CD4-positive, alpha-beta T cell treated with Interleukin-4 for 1 hour (primary cell): ENCODE measurements at regions not wholly inside any gene's neighbourhood (a gene's known extent, or its start where the extent isn't known, plus 50 kb on each side); places are given as distances from the start of the nearest gene placed in this dataset.

ENCODE experiments used
- DNase-seq, 2 donors: peaks; one replicate each; pipeline ENCODE4 v3.0.0-alpha.2; 2020 to 2022

DNA sequence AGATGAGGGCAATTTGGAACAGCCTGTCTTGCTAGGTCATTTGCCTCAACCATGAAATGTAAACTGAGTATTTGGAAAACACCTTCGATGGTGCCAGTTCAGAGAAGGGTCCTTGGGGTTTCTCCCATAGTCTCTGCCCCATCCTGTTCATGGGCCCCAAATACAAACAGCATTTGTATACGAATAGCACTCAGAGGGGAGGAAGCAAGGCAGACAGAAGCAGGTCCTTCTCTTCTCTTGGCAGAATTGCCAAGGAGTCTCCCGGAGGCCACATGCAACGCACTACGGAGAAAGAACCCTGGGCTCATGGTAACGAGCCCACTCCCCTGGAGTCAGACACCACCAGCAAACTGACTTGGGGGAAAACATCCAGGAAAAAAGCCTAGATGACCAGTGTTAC, 162.1 kb downstream of the RAB11FIP2 start:
- DNase-seq, result no peak

DNA sequence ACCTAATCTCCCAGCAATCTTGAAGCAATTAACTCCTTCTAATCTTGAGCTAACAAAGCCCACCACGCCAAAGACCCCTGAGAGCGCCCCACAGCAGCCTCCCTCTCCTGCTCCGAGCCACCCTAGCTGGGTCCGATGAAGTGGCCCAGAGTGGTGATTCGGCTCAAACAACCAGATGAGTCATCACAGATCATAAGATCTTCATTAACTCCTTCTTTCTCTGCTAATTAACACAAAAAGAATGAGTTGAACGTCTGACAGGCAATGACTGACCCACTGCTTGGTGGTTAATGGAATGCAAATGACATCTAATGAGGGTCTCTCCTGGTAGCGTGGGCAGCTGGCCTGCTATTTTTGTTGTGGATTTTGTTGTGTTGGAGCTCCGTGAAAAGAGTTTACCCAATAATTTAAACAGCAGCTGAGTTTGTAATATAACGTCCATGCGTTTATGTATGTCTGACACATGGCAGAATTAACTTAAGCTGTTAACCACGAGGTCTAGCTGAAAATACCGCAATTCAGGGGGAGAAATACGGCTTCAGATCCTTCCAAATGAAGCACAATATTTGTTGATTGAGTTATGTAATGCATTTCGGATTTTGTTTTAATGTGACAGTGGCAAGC, 161.4 kb downstream of the RAB11FIP2 start:
- DNase-seq, result no peak

- no peak for DNase-seq
These were observed 160.0 kb downstream of the RAB11FIP2 start for GRCh38 chr10:117886766-117887165.

DNA sequence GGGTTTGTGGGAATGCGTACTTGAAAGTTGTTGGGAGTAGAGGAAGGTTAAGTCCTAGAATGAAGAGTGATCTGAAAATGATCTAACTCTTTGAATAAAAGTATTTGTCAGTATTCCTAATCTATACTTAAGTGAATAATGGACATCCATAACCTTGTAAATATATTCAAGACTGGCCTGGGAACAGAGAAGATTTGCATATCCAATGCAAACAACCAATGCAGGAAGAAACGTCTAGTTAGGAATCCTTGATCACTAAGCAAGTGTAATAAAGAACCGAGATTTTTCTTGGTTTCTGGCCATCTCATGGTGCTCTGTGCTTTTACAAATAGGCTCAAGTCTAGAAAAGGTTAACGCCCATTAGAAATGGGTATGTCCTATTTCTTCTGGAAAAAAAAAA, 157.1 kb downstream of the RAB11FIP2 start:
- no peak for DNase-seq

- DNase-seq, result no peak
These were observed 154.0 kb downstream of the RAB11FIP2 start for GRCh38 chr10:117892681-117893220.

GRCh38 chr10:117894339-117894738, 152.4 kb downstream of the RAB11FIP2 start:
- no peak for DNase-seq

DNA sequence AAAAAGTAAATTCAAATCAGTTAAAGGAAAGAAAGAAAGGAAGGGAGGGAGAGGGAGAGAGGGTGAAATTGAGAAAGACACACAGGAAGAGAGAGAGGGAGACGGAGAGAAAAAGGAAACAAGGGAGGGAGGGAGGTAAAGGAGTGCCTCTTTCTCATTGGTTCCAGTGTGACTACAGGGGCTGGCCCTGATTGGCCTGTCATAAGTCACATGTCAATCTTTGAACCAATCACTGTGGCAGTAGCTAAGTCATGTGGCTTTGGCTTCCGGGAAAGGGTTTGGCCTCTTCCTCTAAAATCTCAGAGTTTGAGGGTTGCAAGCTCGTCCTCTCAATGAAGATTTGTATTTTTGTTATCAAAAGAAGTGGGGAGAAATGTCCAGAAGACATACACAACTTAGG, 150.2 kb downstream of the RAB11FIP2 start:
- no peak for DNase-seq

DNA sequence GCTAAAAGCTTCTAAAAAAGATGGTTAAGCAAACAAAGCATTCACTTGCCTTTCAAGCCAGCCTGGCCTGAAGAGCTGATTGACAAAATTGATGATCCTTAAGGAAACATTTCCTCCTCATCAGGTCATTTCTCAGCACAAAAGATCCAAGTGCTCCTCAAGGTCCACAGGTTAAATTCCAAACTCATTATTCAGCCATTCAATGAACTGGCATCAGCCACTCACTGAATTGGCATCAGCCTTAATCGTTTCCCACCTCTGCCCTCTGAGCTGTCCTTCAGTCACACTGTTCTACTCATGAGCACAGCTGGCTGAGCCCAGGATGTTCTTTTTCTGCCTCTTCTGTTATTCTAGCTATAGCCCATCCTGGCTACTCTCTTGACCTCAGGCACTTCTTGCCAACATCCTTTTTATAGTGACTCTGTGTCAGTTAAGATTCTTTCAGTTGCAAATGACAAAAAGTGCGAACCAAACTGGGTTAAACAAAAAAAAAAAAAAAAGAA, 147.5 kb downstream of the RAB11FIP2 start:
- no peak for DNase-seq

- DNase-seq, result no peak
These were observed 146.5 kb downstream of the RAB11FIP2 start for GRCh38 chr10:117900280-117900679.

GRCh38 chr10:117903854-117904253, 142.9 kb downstream of the RAB11FIP2 start:
- DNase-seq, result no peak

- DNase-seq, result no peak
These were observed 141.3 kb downstream of the RAB11FIP2 start for GRCh38 chr10:117905404-117905803.

GRCh38 chr10:117911684-117912083, 135.1 kb downstream of the RAB11FIP2 start:
- DNase-seq, result no peak

DNA sequence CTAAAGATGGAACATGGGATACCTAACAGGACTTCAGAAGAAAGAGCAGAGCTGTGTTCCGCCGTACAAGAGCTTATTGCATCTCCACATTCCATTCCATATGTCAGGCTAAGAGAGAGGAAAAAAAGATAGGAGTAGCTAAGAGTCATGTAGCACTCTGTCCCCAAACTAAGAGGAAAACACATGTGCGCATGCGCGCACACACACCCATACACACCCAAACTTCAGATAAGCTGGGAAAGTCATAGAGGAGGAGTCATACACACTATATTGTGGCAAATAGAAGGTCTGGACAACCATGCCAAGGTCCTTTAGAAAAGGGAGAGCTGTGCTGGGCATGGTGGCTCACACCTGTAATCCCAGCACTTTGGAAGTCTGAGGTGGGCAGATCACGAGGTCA, 132.4 kb downstream of the RAB11FIP2 start:
- DNase-seq, result no peak

GRCh38 chr10:117920956-117921355, 125.8 kb downstream of the RAB11FIP2 start:
- no peak for DNase-seq

GRCh38 chr10:117921421-117921820, 125.3 kb downstream of the RAB11FIP2 start:
- DNase-seq, result no peak

DNA sequence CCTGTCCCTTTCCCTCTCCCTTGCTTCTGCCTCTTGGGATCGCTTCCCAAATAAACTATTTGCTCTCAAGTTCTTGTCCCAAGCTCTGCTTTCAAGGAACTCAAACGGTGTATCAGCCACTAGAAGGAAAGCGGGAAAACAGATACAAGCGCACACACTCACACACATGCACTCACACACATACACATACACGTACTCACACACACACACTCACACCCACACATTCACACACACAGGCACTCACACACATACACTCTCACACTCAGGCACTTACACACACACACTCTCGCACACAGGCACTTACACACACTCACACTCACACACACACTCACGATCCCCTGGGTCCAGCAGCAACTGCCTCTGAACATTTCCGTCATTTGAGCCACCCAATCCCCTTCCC, 121.9 kb downstream of the RAB11FIP2 start:
- DNase-seq, result no peak

DNA sequence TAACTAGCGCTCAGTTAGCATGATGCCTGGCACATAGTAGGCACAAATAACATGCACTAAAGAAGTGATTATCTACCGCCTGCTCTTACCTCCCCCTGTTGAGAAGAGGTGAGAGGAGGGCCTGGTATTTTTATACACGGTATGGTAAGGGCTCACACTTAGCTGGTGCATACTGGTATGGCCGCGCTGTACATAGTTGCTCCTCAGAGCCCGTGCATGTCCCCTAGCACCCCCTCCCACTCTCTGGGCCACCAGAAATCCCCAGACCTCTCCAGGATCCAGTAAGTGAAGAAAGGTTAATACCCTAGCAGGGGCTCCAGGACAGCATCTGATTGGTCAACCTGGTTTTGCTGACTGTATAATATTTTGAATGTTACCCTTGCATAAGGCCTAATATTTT, 121.4 kb downstream of the RAB11FIP2 start:
- no peak for DNase-seq

DNA sequence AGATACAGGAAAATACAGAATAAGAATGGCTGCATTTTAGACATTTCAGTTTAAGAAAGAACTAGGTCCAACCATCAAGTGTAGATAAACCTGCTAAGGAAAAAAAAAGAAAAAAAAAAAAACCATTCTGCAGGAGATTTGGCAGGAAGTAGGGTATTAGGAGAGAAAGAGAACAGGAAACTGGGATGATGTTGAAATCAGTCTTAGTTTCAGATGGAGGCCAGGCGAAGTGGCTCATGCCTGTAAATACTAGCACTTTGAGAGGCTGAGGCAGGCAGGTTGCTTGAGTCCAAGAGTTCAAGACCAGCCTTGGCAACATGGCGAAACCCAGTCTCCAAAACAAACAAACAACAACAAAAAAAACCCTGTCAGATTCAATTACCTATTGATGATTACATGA, 120.2 kb downstream of the RAB11FIP2 start:
- no peak for DNase-seq

DNA sequence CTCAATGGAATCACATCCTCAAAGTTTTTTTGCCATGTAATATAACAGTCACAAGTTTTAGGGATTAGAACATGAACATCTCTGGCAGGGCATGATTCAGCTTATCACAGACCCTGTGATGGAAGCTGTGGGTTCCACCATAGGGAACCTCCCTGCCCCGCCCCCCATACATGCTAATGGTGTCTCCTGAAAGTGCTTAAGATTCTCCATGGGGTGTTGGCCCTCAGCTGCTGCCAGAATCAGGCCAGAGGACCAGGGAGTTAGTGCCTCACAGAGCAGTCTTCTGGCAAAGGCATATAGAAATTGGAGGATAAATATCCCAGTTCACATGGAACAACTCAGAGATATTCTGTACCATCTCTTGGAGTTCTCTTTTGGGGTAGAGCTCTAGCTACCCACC, 119.4 kb downstream of the RAB11FIP2 start:
- no peak for DNase-seq

DNA sequence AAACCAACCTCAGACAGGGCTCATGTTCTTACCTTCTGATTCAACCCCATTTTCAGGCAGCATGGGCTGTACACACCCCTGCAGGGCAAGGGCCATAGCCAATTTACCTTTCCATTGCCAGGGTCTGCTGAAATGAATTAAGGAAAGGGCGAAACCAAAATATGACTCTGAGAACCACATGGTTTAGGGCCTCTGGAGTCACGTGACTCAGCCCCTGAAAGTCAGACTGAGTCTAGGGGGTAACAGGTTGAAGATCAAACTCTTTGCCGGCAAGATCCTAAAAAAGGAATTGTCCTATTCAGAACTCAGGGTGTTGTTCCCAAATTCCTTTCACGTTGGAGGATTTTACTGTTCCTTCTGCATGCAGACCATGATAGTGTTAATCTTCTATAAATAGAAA, 118.9 kb downstream of the RAB11FIP2 start:
- no peak for DNase-seq

- DNase-seq, result no peak
These were observed 118.5 kb downstream of the RAB11FIP2 start for GRCh38 chr10:117928281-117928680.

DNA sequence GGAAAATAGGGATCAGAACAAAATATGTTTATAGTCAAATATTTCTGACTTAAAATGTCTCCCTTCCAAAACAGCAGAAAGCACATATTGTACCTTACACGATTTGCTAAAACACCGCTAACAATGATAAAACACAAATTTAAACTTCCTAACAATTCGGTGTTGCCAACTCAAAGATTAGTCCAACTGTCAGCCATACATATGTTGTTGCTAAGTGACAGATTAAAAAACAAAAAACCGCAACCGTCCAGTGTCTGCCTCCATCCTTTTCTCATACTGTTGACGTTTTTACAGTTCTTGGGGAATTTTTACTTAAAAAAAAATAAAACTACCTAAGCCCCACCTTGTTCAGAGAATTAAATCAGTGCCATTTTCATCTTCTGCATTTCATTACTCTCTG, 118.0 kb downstream of the RAB11FIP2 start:
- DNase-seq, result no peak

DNA sequence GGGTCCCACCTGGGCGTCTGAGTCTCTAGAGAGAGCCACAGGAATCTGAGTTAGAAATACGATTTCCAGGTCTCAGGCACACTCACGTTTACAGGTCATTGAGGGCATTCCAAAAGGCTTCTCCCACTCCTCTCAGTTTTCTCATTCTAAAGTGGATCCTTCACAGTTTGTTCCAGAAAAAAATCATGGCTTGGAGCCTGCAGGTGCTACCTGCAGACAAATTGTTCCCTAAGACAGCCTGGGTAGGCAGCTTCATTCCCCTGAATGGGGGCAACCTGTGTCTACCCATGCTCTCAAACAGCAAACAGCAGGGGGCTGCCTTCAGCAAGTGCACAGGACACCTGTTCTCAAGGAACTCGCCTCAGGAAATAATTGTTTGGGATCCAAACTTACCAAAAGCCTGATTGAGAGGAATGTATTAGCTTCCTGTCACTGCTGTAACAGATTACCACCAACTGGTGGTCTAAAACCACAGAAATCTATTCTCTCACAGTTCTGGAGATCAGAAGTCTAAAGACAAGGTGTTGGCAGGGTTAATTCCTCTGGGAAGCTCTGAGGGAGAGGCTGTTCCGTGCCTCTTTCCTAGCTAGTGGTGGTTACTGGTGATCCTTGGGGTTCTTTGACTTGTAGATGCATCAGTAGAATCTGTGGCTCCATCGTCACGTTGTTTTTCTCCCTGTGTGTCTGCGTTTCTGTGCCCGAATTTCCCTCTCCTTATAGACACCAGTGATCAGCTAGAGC, 117.2 kb downstream of the RAB11FIP2 start:
- DNase-seq, result no peak

- DNase-seq, result no peak
These were observed 115.7 kb downstream of the RAB11FIP2 start for GRCh38 chr10:117931078-117931477.
